ENCODE measurements at regions not wholly inside any gene's neighbourhood (a gene's known extent, or its start where the extent isn't known, plus 50 kb on each side); places are given as distances from the start of the nearest gene placed in this dataset.
"Not testable (repeated sequence)": the region's sequence is repeated elsewhere in the genome, so short reads cannot be mapped to it uniquely, and the experiment has no call there.

DNA sequence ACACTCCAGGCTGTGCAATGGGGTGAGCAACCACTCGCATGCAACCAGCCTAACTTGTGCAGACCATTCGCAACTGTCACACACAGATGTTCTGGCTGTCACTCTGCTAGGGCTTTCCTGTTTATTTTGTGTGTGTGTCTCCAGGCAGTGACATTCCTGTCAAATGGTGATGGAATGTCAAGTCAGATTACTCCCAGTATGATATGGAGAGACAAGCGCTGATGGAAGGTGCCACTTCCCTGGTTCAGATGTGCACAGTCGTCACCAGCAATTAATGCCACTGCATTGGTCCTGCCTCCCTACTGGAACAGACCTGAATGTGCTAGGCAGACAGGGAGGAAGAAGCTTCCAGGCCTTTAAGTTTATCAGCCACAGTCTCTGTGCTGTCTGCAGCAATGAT is 442.4 kb upstream of the ISX start:
- ChIA-PET CTCF (no interaction called here), POLR2A (no interaction called here)
- TF ChIP-seq, protein P1, sequence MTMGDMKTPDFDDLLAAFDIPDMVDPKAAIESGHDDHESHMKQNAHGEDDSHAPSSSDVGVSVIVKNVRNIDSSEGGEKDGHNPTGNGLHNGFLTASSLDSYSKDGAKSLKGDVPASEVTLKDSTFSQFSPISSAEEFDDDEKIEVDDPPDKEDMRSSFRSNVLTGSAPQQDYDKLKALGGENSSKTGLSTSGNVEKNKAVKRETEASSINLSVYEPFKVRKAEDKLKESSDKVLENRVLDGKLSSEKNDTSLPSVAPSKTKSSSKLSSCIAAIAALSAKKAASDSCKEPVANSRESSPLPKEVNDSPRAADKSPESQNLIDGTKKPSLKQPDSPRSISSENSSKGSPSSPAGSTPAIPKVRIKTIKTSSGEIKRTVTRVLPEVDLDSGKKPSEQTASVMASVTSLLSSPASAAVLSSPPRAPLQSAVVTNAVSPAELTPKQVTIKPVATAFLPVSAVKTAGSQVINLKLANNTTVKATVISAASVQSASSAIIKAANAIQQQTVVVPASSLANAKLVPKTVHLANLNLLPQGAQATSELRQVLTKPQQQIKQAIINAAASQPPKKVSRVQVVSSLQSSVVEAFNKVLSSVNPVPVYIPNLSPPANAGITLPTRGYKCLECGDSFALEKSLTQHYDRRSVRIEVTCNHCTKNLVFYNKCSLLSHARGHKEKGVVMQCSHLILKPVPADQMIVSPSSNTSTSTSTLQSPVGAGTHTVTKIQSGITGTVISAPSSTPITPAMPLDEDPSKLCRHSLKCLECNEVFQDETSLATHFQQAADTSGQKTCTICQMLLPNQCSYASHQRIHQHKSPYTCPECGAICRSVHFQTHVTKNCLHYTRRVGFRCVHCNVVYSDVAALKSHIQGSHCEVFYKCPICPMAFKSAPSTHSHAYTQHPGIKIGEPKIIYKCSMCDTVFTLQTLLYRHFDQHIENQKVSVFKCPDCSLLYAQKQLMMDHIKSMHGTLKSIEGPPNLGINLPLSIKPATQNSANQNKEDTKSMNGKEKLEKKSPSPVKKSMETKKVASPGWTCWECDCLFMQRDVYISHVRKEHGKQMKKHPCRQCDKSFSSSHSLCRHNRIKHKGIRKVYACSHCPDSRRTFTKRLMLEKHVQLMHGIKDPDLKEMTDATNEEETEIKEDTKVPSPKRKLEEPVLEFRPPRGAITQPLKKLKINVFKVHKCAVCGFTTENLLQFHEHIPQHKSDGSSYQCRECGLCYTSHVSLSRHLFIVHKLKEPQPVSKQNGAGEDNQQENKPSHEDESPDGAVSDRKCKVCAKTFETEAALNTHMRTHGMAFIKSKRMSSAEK (CRISPR knock-in tag; IDR thresholded peaks at IDR 0.05; ENCODE audit: borderline replicate concordance), result no peak
- TF ChIP-seq SMAD3 (CRISPR knock-in tag; IDR thresholded peaks at IDR 0.05; ENCODE audit: borderline replicate concordance) (no peak), RELA (CRISPR knock-in tag; IDR thresholded peaks at IDR 0.05; ENCODE audit: borderline replicate concordance) (no peak), FOXJ3 (CRISPR knock-in tag; IDR thresholded peaks at IDR 0.05; ENCODE audit: borderline replicate concordance) (no peak), MYBL2 (CRISPR knock-in tag; IDR thresholded peaks at IDR 0.05) (no peak), NR3C1 (CRISPR knock-in tag; conservative IDR thresholded peaks at IDR 0.05; ENCODE audit: low read depth) (no peak), ZNF219 (CRISPR knock-in tag; IDR thresholded peaks at IDR 0.05; ENCODE audit: borderline replicate concordance) (no peak), ZNF232 (CRISPR knock-in tag; IDR thresholded peaks at IDR 0.05) (no peak), NFYB (CRISPR knock-in tag; conservative IDR thresholded peaks at IDR 0.05; ENCODE audit: low read depth) (no peak)
- TF ChIP-seq, protein P2, sequence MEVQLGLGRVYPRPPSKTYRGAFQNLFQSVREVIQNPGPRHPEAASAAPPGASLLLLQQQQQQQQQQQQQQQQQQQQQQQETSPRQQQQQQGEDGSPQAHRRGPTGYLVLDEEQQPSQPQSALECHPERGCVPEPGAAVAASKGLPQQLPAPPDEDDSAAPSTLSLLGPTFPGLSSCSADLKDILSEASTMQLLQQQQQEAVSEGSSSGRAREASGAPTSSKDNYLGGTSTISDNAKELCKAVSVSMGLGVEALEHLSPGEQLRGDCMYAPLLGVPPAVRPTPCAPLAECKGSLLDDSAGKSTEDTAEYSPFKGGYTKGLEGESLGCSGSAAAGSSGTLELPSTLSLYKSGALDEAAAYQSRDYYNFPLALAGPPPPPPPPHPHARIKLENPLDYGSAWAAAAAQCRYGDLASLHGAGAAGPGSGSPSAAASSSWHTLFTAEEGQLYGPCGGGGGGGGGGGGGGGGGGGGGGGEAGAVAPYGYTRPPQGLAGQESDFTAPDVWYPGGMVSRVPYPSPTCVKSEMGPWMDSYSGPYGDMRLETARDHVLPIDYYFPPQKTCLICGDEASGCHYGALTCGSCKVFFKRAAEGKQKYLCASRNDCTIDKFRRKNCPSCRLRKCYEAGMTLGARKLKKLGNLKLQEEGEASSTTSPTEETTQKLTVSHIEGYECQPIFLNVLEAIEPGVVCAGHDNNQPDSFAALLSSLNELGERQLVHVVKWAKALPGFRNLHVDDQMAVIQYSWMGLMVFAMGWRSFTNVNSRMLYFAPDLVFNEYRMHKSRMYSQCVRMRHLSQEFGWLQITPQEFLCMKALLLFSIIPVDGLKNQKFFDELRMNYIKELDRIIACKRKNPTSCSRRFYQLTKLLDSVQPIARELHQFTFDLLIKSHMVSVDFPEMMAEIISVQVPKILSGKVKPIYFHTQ (CRISPR knock-in tag; IDR thresholded peaks at IDR 0.05), result no peak
- TF ChIP-seq, protein P3, sequence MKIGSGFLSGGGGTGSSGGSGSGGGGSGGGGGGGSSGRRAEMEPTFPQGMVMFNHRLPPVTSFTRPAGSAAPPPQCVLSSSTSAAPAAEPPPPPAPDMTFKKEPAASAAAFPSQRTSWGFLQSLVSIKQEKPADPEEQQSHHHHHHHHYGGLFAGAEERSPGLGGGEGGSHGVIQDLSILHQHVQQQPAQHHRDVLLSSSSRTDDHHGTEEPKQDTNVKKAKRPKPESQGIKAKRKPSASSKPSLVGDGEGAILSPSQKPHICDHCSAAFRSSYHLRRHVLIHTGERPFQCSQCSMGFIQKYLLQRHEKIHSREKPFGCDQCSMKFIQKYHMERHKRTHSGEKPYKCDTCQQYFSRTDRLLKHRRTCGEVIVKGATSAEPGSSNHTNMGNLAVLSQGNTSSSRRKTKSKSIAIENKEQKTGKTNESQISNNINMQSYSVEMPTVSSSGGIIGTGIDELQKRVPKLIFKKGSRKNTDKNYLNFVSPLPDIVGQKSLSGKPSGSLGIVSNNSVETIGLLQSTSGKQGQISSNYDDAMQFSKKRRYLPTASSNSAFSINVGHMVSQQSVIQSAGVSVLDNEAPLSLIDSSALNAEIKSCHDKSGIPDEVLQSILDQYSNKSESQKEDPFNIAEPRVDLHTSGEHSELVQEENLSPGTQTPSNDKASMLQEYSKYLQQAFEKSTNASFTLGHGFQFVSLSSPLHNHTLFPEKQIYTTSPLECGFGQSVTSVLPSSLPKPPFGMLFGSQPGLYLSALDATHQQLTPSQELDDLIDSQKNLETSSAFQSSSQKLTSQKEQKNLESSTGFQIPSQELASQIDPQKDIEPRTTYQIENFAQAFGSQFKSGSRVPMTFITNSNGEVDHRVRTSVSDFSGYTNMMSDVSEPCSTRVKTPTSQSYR (CRISPR knock-in tag; IDR thresholded peaks at IDR 0.05), result no peak
- TF ChIP-seq, protein P4, sequence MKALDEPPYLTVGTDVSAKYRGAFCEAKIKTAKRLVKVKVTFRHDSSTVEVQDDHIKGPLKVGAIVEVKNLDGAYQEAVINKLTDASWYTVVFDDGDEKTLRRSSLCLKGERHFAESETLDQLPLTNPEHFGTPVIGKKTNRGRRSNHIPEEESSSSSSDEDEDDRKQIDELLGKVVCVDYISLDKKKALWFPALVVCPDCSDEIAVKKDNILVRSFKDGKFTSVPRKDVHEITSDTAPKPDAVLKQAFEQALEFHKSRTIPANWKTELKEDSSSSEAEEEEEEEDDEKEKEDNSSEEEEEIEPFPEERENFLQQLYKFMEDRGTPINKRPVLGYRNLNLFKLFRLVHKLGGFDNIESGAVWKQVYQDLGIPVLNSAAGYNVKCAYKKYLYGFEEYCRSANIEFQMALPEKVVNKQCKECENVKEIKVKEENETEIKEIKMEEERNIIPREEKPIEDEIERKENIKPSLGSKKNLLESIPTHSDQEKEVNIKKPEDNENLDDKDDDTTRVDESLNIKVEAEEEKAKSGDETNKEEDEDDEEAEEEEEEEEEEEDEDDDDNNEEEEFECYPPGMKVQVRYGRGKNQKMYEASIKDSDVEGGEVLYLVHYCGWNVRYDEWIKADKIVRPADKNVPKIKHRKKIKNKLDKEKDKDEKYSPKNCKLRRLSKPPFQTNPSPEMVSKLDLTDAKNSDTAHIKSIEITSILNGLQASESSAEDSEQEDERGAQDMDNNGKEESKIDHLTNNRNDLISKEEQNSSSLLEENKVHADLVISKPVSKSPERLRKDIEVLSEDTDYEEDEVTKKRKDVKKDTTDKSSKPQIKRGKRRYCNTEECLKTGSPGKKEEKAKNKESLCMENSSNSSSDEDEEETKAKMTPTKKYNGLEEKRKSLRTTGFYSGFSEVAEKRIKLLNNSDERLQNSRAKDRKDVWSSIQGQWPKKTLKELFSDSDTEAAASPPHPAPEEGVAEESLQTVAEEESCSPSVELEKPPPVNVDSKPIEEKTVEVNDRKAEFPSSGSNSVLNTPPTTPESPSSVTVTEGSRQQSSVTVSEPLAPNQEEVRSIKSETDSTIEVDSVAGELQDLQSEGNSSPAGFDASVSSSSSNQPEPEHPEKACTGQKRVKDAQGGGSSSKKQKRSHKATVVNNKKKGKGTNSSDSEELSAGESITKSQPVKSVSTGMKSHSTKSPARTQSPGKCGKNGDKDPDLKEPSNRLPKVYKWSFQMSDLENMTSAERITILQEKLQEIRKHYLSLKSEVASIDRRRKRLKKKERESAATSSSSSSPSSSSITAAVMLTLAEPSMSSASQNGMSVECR (CRISPR knock-in tag; IDR thresholded peaks at IDR 0.05; ENCODE audit: borderline replicate concordance), result no peak
- TF ChIP-seq, protein P5, sequence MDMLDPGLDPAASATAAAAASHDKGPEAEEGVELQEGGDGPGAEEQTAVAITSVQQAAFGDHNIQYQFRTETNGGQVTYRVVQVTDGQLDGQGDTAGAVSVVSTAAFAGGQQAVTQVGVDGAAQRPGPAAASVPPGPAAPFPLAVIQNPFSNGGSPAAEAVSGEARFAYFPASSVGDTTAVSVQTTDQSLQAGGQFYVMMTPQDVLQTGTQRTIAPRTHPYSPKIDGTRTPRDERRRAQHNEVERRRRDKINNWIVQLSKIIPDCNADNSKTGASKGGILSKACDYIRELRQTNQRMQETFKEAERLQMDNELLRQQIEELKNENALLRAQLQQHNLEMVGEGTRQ (CRISPR knock-in tag; IDR thresholded peaks at IDR 0.05), result no peak
- TF ChIP-seq, protein P6, sequence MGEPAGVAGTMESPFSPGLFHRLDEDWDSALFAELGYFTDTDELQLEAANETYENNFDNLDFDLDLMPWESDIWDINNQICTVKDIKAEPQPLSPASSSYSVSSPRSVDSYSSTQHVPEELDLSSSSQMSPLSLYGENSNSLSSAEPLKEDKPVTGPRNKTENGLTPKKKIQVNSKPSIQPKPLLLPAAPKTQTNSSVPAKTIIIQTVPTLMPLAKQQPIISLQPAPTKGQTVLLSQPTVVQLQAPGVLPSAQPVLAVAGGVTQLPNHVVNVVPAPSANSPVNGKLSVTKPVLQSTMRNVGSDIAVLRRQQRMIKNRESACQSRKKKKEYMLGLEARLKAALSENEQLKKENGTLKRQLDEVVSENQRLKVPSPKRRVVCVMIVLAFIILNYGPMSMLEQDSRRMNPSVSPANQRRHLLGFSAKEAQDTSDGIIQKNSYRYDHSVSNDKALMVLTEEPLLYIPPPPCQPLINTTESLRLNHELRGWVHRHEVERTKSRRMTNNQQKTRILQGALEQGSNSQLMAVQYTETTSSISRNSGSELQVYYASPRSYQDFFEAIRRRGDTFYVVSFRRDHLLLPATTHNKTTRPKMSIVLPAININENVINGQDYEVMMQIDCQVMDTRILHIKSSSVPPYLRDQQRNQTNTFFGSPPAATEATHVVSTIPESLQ (CRISPR knock-in tag; IDR thresholded peaks at IDR 0.05), result no peak
- peaks cover 19% of the 10 kb centered on the region for H3K36me3 Mint-ChIP-seq
- H3K4me1 Mint-ChIP-seq, result 0 out of 2 replicates have a peak, but pooled peaks cover 3% of the 10 kb centered on the region
- DNase-seq (ENCODE audit: low spot score) (no peak), ATAC-seq (no peak)
- peaks cover 20% of the 10 kb centered on the region for H3K9me3 Mint-ChIP-seq
- H3K4me3 Mint-ChIP-seq, result no peak overlapping the region
- no peaks in the 10 kb centered on the region; the same call in 1 of the 2 replicates for H3K27me3 Mint-ChIP-seq (ENCODE audit: low read depth)
- no peak overlapping the region for H3K27ac Mint-ChIP-seq

DNA sequence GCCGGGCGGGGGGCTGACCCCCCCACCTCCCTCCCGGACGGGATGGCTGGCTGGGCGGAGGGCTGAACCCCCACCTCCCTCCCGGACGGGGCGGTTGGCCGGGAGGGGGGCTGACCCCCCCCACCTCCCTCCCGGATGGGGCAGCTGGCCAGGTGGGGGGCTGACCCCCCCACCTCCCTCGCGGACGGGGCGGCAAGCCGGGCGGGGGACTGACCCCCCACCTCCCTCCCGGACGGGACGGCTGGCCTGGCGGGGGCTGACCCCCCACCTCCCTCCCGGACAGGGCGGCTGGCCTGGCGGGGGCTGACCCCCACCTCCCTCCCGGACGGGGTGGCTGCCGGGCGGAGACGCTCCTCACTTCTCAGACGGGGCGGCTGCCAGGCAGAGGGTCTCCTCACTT is 440.1 kb upstream of the ISX start:
- H3K27ac Mint-ChIP-seq; POLR2A ChIA-PET; H3K4me1 Mint-ChIP-seq; CTCF ChIA-PET; DNase-seq (ENCODE audit: low spot score); H3K4me3 Mint-ChIP-seq; ATAC-seq; H3K27me3 Mint-ChIP-seq (ENCODE audit: low read depth): not testable (repeated sequence)
- Mint-ChIP-seq H3K36me3 (peaks cover 31% of the 10 kb centered on the region), H3K9me3 (peaks cover 35% of the 10 kb centered on the region)

All from WTC11 (cell line).